Fibroblast of skin of abdomen (primary cell): ENCODE measurements at regions not wholly inside any gene's neighbourhood (a gene's known extent, or its start where the extent isn't known, plus 50 kb on each side); places are given as distances from the start of the nearest gene placed in this dataset.
A peak's percentile ranks its signal among the peaks of the same experiment; 100 is the strongest.
"Not testable (repeated sequence)": the region's sequence is repeated elsewhere in the genome, so short reads cannot be mapped to it uniquely, and the experiment has no call there.

ENCODE experiments used
- DNase-seq: peaks from one replicate; pipeline ENCODE4 v3.0.0-alpha.2; 2013

DNA sequence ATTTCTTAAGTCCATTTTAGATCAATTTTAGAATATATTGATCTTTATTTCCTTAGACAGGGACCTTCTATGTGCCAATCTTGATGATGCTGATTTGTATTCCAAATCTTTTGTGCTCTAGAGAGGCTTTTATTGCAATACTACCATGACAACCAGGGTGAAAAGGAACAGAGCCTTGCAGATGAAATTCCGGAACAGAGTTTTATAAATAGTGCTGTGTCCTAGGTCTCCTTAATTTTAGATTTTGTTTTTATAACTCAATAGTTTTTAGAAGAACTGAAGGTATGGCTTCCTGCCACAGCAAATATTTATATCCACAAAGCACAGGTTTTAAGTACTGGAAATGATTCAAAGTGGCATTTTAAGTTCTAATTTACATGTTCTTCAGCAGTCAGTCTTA is 160.2 kb downstream of the PMAIP1 start:
- DNase-seq, result no peak

DNA sequence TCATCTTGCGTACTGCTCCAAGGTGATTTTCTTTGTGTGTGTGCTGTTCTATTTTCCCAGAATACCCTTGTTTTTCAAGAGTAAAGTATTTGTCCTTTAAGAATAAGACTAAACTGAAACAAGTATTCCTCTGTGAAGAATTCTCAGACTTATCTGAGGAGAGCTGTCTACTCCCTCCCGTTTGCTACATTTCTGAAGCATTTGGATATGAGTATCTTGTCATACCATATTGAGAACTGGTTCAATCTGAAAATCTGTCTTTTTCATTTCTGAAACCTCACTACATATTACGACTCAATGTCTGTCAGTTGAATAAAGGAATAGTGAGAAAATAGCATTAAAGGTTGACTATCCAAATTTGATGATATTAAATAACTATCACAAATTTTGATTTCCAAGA is 159.4 kb downstream of the PMAIP1 start:
- DNase-seq, result no peak

DNA sequence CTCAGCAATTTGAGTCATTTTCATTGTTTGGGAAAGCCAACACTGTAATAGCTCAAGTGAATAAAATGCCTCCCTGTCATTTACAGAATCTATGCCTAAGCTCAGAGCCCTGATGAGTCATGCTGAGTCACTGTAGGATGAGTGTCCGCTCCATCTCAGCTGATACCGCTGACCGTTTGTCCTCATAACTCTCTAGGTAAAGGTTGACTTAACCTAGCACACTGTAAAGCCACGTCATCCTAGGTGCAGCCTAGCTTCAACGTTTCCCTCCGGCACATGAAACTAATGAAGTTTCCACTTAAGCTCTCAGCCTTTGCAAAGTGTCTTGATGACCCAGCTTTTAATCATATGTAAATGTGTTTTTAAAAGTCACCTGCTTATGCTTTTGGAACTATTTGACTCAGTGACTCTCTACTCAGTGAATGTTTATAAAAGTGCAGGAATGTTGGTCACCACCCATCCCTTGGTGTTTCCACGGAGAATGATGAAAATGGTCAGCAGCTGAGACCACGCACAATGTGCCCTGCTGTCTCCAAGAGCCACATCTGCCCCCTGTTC is 154.0 kb downstream of the PMAIP1 start:
- DNase-seq, result peak; percentile 93

DNA sequence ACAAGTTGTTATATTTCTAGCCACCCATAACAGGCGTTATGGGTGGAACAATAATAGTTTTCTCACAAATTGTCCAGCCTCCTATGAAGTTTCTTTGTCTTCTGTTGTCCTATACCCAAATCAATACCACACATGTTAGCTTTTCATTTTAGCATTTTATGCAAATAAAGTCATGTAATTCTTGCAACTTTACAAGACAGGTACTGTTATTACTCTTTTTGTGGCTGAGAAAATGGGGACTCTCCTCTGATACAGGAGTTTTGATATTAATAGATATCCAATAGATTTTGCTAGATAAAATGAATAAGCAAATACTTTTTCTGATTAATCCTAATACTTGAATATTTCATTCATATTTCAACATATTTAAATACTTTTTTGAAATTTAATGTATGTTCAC is 151.0 kb downstream of the PMAIP1 start:
- no peak for DNase-seq

DNA sequence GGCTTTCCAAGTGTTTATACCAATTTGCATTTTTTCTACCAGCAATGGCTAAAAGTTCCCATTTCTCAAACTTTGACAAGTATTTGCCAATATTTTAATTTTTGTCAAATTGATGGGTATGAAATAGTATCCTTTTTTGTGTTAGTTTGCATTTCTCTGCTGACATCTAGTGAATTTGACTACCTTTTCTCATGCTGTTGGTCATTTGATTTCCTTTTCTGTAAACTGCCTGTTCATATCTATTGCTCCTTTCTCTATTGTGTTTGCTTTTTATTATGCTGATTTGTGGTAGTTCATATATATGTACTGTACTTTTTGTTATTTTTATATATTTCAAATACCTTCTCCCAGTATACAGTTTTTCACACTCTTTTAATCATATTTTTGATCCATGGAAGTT is 149.4 kb downstream of the PMAIP1 start:
- DNase-seq, result no peak

DNA sequence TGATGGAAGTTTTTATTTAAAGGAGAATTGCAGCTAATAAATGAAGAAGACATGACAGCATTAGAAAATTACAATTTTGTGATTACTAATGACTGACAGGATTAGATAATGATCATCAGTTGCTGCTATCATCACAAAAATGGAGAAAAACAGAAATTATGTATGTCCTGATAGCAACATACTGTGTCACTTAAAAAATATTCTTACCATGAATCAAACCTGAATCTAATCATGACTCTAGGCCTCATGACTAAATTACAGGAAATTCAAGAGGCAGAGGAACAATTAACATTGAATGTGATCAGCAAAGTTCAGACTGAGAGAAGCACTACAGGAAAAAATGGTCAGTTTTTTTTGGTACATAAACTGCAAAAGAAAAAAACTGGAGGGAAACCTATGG is 147.8 kb downstream of the PMAIP1 start:
- peak; percentile 45 for DNase-seq

DNA sequence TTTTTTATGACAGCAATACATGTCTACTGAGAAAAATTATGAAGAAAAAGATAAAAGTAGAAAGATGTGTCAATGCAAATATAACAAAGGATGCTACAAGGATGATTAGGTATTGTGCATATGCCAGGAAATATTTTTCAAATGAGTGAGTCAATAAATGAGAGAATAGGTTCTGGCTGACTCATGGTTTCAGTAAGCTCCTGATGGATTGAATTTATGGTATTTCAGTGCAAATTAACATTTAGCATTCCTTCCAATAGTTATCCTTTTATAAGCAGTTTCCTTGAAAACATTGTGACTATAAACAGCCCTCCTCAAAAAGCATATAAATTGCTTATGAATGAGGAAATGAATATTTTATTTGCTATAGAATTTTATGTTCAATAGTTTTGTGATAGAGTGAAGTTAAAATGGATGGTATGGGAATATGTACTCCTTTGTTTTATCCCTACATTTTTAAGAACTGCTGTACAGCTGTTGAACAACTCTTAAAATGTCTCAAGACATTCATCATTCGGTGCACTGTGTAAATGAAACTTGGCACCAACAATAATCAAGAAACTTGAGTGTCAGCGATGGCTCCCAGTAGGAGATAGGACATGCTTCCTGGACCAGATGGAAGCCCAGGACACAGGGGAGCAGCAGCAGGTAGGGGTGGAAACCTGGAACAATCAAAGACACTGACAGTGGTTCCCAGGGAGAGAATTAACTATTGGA is 144.7 kb downstream of the PMAIP1 start:
- DNase-seq, result peak; percentile 92

DNA sequence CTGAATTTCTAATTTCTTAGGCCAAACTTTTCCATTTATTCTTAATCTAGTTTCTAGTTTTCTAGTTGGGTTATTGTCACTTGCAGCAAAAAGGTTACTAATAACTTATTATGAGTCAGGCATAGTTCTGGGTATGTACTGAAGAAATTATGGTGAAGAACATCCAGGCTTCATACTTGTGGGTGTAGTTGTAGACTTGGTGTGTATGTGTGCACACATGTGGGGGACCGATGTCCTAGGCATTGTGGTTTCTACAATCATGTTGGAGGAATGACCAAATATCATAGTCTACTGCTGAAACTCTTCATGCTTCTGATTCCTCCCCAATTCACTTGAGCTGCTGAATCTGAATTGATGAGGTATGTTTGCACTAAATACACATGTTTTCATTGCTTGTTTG is 141.2 kb downstream of the PMAIP1 start:
- DNase-seq, result peak; percentile 88

DNA sequence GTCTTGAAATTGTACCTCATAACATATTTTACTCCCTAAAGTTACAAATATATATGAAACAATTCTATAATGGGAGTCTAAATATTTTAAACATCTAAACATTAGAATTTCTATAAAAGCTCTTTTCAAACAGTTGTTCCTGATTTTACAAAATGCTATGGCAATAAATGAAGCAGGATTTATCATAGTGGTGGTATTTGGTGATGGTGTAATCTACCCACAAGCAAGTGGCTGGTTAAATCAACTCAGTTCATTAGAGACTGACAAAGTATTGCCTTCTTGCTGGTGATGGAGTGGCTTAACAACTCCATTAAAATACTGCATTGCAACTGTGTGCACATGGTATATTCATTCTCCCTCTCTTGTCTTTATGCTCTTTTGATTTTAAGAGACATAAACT is 138.9 kb downstream of the PMAIP1 start:
- peak; percentile 67 for DNase-seq

DNA sequence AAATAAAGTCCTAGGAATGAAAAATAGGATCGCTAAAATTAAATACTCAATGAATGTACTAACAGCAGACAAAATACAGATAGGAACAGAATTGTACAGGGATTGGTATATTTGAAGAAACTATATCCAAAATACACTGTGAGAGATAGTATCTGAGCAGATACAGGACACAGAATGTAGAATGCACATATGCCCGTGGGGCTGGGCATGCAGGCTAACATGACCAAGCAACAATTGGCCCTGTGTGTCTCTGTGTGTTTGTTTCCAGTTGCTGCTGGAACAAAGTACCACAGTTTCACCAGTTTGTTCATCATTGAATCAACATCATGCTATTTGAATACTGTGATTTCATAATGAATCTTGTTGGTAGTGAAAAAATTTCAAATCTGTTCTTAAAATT is 127.6 kb downstream of the PMAIP1 start:
- no peak for DNase-seq

DNA sequence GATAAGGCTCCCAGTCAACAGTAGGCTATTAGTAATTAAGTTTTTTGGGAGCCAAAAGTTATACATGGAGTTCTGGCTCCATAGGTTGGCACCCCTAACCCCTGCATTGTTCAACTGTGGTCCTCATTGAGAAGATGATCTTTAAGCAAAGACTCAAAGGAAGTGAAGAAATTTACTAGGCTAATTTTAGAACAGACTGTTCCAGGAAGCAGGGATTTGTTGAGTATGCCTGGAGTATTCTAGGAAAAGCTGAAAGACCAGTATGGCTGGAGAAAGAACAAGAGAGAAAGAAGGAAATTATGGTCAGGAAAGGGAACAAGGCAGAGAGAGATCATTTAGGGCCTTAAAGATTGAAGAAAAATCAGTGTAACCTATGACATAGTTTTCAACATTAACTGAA is 125.1 kb downstream of the PMAIP1 start:
- no peak for DNase-seq

DNA sequence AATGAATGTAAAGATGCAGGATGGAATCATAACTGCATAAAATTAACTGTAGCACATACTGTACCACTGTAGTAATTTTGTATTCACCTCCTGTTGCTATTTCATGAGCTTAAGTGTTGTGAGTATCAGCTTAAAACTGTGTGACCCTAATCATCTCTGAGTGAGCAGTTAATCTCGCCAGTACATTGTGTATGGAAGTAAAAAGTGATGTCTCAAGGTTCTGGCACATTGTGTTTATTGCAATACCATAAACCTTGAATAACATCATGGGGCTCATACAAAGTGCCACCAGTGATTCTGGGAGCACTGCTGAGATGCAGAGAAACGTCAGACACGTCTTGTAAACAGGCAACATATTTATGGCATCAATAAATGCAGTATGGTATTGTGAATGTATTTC is 124.5 kb downstream of the PMAIP1 start:
- no peak for DNase-seq

DNA sequence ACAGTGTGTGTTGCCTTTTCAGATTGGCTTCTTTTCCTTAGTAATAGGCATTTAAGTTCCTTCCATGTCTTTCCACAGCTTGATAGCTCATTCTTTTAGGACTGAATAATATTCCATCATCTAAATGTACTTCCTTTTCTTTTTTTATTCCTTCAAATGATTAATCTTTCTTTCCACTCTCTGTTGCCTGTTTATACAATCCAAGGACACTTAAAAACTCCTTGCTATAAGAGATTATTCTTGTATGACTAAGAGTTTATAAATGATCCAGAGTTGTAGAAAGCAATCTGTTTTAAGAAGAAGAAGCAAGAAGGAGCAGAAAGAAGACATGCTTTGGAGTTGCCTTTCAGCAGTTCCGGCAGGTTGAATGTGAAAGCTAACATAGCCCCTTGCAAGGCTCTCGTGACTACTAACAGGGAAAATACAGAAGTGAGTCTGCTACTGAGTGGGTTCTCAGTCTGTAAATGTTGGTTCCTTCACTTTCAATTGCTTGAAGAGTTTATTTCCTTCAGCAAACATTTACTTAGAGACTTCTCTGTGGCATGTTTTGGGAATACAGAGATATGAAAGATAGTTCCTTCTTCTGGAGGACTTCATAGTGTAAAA is 123.0 kb downstream of the PMAIP1 start:
- peak; percentile 40 for DNase-seq

DNA sequence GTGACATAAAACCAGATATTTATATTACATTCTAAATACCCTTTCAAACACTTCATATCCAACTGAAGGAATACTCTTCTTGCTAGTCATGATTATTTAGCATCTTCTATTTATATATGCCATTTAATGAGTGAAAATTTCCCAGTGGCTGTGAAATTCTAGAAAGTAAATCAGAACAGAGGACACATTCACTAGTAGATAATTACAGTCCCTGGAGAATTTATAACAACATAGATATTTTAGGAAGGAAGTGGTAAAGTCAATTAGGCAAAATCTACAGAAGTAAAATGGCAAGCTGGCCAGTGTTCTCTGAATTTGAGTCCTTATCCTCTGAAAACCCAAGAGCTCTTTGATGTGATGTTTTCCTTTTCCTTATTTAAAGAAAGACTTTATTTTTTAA is 121.8 kb downstream of the PMAIP1 start:
- no peak for DNase-seq

DNA sequence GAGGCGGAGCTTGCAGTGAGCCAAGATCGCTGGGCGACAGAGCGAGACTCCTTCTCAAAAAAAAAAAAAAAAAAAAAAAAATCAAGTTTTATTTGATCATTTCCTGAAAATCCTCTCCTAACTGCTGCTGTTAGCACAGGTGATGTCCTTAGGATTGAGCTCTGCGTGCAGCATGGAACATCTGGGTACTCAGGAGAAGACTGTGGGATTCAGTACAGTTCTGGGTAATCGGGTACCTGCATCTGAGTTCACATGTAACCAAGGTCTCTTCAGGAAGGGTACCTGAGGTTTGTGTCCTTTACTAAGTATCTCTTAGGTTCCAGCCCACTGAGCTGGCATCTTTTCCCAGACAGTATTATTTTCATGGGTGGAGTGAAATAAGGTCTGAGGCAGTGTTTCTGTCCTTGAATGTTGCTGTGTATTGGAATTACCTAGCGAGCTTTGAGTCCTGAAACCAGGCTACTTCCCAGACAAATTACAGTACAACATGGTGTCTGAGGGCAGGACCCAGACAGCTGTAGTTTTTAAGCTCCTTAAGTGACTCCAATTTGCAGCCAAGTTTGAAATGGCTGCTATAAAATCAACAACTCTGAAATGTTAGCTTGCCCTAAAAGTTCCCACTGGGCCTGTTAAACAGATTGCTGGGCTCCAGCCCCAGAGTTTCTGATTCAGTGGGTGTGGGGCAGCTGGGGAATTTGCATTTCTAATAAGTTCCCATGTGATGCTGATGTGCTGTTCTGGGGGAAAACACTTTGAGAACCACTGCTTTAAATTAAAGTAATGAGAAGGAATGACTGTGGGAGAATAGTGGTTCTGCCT is 120.5 kb downstream of the PMAIP1 start:
- DNase-seq, result peak; percentile 74

DNA sequence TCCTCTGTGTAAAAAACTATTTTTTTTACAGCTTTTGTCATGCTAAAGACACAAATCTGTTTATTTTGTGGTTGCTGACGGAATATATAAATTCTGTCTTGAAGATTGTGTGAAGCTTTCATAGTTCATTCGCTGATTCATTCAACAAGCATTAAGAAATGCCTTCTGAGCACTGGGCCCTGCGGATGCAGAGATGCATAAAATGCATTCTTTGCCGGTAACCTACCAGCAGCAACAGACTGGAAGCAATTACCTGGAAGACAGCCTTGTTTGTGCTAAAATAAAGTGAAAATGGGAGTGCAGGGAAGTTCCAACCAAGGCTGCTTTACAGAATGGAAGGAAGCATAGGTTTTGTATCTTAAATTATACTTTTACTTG is 119.7 kb downstream of the PMAIP1 start:
- DNase-seq, result peak; percentile 90

DNA sequence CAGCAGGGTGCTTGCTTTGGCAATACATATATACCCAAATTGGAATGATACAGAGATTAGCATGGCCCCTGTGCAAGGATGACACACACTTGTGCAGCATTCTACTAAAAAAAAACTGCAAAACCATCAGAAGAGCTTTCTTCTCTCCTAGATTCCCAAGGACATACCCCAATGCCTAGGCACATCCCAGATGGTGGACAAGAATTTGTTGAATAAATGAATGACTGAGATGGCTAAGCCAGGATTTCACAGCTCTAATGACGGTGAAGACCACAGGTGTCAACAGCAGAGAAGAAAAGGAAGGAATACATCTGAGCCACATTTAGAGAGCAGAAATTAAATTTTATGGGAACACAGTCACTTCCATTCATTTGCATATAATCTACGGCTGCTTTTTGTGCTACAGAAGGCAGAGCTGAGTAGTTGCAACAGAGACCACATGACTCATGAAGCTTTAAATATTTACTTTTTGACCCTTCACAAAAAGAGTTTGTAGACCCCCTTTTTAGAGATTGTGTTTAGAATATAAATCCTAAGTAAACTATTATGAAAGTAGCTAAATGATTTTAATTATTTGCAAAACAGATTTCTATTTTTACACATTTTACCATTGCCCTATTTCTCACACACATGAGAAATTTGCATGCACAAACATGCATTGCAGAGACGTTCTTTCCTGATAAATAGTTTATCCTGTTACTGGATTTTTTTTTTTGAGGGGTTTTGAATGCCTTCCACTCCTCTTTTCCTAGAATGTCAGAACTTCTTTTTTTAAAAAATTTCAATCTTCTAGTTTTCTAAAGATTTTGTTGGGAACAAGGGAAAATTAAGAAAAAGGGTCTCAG is 119.0 kb downstream of the PMAIP1 start:
- DNase-seq, result peak; percentile 45

DNA sequence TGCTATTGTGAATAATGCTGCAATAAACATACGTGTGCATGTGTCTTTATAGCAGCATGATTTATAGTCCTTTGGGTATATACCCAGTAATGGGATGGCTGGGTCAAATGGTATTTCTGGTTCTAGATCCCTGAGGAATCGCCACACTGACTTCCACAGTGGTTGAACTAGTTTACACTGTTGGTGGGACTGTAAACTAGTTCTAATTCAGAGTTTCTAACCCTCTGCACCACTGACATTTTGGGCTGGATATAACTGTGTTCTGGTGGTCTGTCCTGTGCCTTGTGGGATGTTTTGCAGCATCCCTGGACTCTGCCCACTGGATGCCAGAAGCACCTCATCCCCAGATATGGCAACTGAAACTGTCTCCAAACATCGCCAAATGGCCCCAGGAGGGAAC is 118.3 kb downstream of the PMAIP1 start:
- DNase-seq, result not testable (repeated sequence)

DNA sequence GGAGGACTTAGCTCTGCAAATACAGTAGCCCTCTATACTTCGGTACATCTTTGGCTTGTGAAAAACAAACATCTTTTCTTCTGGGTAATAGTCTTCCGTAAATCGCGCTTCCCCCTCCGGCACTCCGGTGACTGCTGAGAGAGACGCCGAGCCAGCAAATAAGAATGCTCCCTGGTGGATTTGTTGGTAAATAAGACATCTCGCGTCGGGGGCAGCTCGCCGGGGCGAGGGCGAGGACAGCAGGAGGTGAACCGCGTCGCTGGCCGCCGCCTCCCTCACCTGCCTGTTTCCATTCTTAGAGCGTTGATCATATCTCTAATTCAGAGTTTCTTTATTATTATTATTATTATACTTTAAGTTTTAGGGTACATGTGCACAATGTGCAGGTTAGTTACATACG is 117.6 kb downstream of the PMAIP1 start:
- DNase-seq, result no peak

DNA sequence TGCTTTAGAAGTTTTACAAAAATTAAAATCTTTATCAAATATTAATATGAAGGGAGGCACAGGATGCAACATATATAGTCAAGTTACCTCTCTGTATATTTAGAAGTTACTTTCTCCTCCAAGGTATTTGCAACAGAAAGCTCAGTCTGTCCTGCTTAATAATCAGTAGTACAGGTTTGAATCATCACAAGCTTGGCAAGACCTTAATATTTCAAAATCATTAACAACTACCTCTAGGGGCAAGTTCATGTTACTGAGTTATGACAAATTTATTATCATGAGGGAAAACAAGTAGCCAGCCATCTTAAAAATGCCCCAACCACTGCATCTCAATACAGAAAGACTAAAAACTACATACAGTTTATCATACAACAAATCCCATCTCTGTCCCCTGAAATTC is 116.0 kb downstream of the PMAIP1 start:
- not testable (repeated sequence) for DNase-seq

DNA sequence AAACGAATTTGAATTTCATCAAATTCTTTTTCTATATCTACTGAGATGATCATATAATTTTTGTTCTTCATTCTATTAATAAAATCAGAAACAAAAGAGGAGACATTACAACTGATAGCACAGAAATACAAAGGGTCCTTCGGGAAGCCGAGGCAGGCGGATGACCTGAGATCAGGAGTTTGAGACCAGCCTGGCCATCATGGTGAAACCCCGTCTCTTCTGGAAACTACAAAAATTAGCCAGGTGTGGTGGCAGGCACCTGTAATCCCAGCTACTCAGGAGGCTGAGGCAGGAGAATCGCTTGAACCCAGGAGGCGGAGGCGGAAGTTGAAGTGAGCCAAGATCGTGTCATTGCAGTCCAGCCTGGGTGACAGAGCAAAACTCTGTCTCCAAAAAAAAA is 113.4 kb downstream of the PMAIP1 start:
- DNase-seq, result not testable (repeated sequence)

DNA sequence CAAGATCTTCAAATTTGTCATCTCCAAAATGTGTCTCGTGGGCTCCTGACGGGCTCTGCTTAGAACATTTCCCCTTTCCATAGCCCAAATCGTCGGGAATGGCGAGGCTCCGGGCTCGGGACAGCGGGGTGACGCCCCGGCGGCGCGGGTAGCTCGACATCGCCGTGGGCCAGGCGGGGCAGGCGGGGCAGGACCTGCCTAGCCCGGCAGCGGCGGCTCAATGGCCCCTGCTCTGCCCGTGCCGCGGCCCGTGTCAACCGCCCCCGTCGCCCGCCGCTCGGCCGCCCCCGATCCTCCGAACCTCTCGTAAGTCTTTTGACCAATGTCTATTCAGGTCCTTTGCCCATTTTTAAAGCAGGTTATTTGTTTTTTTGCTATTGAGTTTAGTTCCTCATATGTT is 111.2 kb downstream of the PMAIP1 start:
- no peak for DNase-seq

DNA sequence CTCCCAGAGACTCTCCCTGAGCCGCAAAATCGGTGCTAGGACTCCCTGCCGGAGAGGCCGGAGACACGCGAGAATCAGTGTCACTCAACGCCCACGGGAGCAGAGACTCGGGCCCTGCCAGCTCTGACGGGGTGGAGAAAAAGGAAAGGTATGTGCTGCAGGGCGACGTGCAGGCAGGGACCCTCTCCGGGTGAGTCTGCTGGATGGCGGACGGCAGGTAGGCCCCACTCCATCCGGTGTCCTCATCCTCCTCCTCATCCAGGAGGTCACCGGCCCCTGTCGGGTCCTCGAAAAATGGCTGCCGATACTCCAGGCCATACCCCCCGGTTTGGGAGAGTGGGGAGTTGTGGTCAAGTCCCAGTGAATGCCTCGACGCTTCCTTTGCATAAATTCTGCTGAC is 110.7 kb downstream of the PMAIP1 start:
- DNase-seq, result no peak
